Neuronal stem cell (in vitro differentiated cells): ENCODE measurements at regions not wholly inside any gene's neighbourhood (a gene's known extent, or its start where the extent isn't known, plus 50 kb on each side); places are given as distances from the start of the nearest gene placed in this dataset.

ENCODE experiments used
- DNase-seq: peaks from one replicate; pipeline ENCODE4 v3.0.0-alpha.2; 2013; ENCODE audit warnings: low spot score
- H2AFZ ChIP-seq: one replicate; pipeline ENCODE4 v1.6.1; 2013; ENCODE audit warnings: mild to moderate bottlenecking, low read length, inconsistent platforms
- H2AK5ac ChIP-seq: 2 replicates; pipeline ENCODE4 v1.6.1; 2013; ENCODE audit warnings: low read depth, mild to moderate bottlenecking, inconsistent platforms, low read length, moderate library complexity, mixed read lengths
- H2BK120ac ChIP-seq: 2 replicates; pipeline ENCODE4 v1.6.1; 2013; ENCODE audit warnings: low read depth, mild to moderate bottlenecking, inconsistent platforms, low read length, moderate library complexity, mixed read lengths
- H2BK12ac ChIP-seq: one replicate; pipeline ENCODE4 v1.6.1; 2013; ENCODE audit warnings: low read length, inconsistent platforms
- H2BK15ac ChIP-seq: 2 replicates; pipeline ENCODE4 v1.6.1; 2013; ENCODE audit warnings: mild to moderate bottlenecking, low read length, inconsistent platforms, mixed read lengths
- H2BK5ac ChIP-seq: one replicate; pipeline ENCODE4 v1.6.1; 2013; ENCODE audit warnings: inconsistent platforms, mild to moderate bottlenecking, low read length, moderate library complexity
- H3K14ac ChIP-seq: one replicate; pipeline ENCODE4 v1.6.1; 2013; ENCODE audit warnings: low read length, inconsistent platforms
- H3K18ac ChIP-seq: 2 replicates; pipeline ENCODE4 v1.6.1; 2013; ENCODE audit warnings: low read length, inconsistent platforms
- H3K23ac ChIP-seq: 2 replicates; pipeline ENCODE4 v1.6.1; 2013; ENCODE audit warnings: low read depth, mild to moderate bottlenecking, mixed read lengths, low read length, inconsistent platforms; ENCODE audit not compliant: poor library complexity
- H3K27ac ChIP-seq: replicated peaks from 3 replicates; pipeline ENCODE4 v1.5.1; 2013; ENCODE audit warnings: low read length, inconsistent platforms
- H3K27me3 ChIP-seq, 3 experiments: 2 replicates each; pipeline ENCODE4 v1.6.1; 2013; ENCODE audit warnings: low read length in 3 of 3, mild to moderate bottlenecking in 2 of 3, inconsistent platforms in 1 of 3, low read depth in 1 of 3, mixed read lengths in 1 of 3, moderate library complexity in 1 of 3; ENCODE audit not compliant: control insufficient read depth in 3 of 3, insufficient read depth in 3 of 3
- H3K36me3 ChIP-seq, 2 donors: replicated peaks in 1 of 2; 2 replicates each; pipeline ENCODE4 v1.6.1; 2013; ENCODE audit warnings: low read length in 2 of 2; ENCODE audit not compliant: control insufficient read depth in 2 of 2, insufficient read depth in 2 of 2
- H3K4ac ChIP-seq: 2 replicates; pipeline ENCODE4 v1.6.1; 2013; ENCODE audit warnings: inconsistent platforms, mild to moderate bottlenecking, low read length, moderate library complexity
- H3K4me1 ChIP-seq, 2 donors: 1 replicate in 1 of 2; 2 replicates in 1 of 2; pipeline ENCODE4 v1.6.1; 2013; ENCODE audit warnings: low read length in 2 of 2, low read depth in 1 of 2; ENCODE audit not compliant: control insufficient read depth in 2 of 2, insufficient read depth in 1 of 2
- H3K4me2 ChIP-seq: one replicate; pipeline ENCODE4 v1.6.1; 2013; ENCODE audit warnings: mild to moderate bottlenecking, low read length, inconsistent platforms; ENCODE audit not compliant: insufficient read depth, poor library complexity, severe bottlenecking
- H3K4me3 ChIP-seq, 2 donors: 2 replicates each; pipeline ENCODE4 v1.5.1; 2013; ENCODE audit warnings: low read length in 2 of 2, mild to moderate bottlenecking in 2 of 2, inconsistent platforms in 1 of 2, moderate library complexity in 1 of 2
- H3K79me1 ChIP-seq: one replicate; pipeline ENCODE4 v1.6.1; 2013; ENCODE audit warnings: low read depth, mild to moderate bottlenecking, inconsistent platforms, low read length, moderate library complexity
- H3K9ac ChIP-seq: one replicate; pipeline ENCODE4 v1.6.1; 2013; ENCODE audit warnings: mild to moderate bottlenecking, low read depth, low read length, inconsistent platforms; ENCODE audit not compliant: poor library complexity
- H3K9me3 ChIP-seq, 2 donors: replicated peaks in 1 of 2; 2 replicates each; pipeline versions ENCODE3 to v1.6.1; 2013; ENCODE audit warnings: low read length in 2 of 2, mild to moderate bottlenecking in 2 of 2, inconsistent platforms in 1 of 2, low read depth in 1 of 2, mixed read lengths in 1 of 2, moderate library complexity in 1 of 2; ENCODE audit not compliant: control insufficient read depth in 2 of 2, insufficient read depth in 1 of 2
- H4K8ac ChIP-seq: one replicate; pipeline ENCODE4 v1.6.1; 2013; ENCODE audit warnings: low read depth, mild to moderate bottlenecking, inconsistent platforms, low read length, moderate library complexity
- H4K91ac ChIP-seq: one replicate; pipeline ENCODE4 v1.6.1; 2013; ENCODE audit warnings: low read length, low read depth, mild to moderate bottlenecking, inconsistent platforms; ENCODE audit not compliant: poor library complexity
- WGBS, 2 donors: extraction: QIAGEN DNeasy Blood & Tissue Kit; methylation state at CpG; one replicate each; pipeline ENCODE4 v1.1.7; 2013; ENCODE audit warnings: missing lambda C conversion rate in 2 of 2, mixed read lengths in 1 of 2; ENCODE audit not compliant: insufficient read length in 2 of 2, insufficient replicate concordance in 1 of 2; ENCODE audit errors: extremely low coverage in 2 of 2; 5-methylcytosine and 5-hydroxymethylcytosine counted together

DNA sequence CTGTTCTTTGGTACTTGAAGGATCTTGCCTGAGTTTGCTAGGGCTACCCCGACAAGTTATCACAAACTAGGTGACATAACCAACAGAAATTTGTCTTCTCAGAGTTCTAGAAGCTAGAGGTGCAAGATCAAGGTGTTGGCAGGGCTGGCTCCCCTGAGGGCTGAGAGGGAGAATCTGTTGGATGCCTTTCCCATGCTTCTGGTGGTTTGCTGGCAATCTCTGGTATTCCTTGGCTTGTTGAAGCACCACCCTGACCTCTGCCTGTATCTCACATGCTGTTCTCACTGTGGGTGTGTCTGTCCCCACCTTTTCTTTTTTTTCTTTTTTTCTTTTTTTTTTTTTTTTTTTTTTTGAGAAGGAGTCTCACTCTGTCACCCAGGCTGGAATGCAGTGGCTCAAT, 81.2 kb downstream of the VCPKMT start:
- no peaks in the 10 kb centered on the region for H3K9me3 ChIP-seq
- H3K79me1 ChIP-seq, result peaks cover 2% of the 10 kb centered on the region
- H3K27me3 ChIP-seq, result peaks cover 0 to 5% (median 2%) of the 10 kb centered on the region in 3 experiments
- H2BK120ac ChIP-seq, result no peak overlapping the region
- no peak overlapping the region for H3K4me3 ChIP-seq
- H2BK15ac ChIP-seq, result no peak overlapping the region
- H3K9ac ChIP-seq, result no peak overlapping the region
- H2AFZ ChIP-seq, result no peak overlapping the region
- no peak overlapping the region for H3K4ac ChIP-seq
- H3K36me3 ChIP-seq, result no peaks in the 10 kb centered on the region
- H3K14ac ChIP-seq, result no peak overlapping the region
- H3K4me2 ChIP-seq, result no peak overlapping the region
- no peak overlapping the region for H2AK5ac ChIP-seq
- H2BK5ac ChIP-seq, result no peak overlapping the region
- WGBS, 2 donors, result no CpG with 5 or more reads among the region's 1 CpG
- H4K8ac ChIP-seq, result no peak overlapping the region
- H3K27ac ChIP-seq, result no peak overlapping the region
- H2BK12ac ChIP-seq, result no peak overlapping the region
- no peaks in the 10 kb centered on the region for H3K4me1 ChIP-seq
- no peak overlapping the region for H4K91ac ChIP-seq
- H3K18ac ChIP-seq, result no peak overlapping the region
- H3K23ac ChIP-seq, result no peak overlapping the region
- DNase-seq, result no peak

DNA sequence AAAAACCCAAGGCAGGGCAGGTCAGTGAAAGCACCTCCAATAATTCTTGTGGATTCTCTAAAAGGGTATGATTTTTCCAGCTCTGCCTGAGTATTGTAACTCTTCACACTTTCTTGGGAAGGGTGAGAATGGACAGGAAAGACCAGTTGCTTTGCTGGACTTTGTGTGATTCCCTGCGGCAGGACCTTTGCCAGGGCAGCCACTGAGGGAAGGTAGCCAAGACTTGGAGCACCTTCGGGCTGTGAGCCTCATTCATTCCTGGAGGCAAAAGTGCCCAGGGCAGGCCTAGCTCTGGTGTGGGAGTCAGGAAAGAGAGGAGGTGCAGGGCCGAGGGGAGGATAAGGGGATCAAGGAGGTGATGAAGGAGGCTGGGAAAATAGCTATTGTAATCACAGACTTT, 80.2 kb downstream of the VCPKMT start:
- H3K36me3 ChIP-seq, result no peaks in the 10 kb centered on the region
- no peak overlapping the region for H2BK15ac ChIP-seq
- H2BK12ac ChIP-seq, result no peak overlapping the region
- DNase-seq, result no peak
- H4K8ac ChIP-seq, result no peak overlapping the region
- no peak overlapping the region for H3K27ac ChIP-seq
- peaks cover 2% of the 10 kb centered on the region for H3K79me1 ChIP-seq
- H3K18ac ChIP-seq, result no peak overlapping the region
- H2BK5ac ChIP-seq, result no peak overlapping the region
- H2AFZ ChIP-seq, result no peak overlapping the region
- no peak overlapping the region for H3K4me2 ChIP-seq
- H2AK5ac ChIP-seq, result no peak overlapping the region
- H3K4me1 ChIP-seq, result no peaks in the 10 kb centered on the region
- peaks cover 0 to 5% (median 2%) of the 10 kb centered on the region in 3 experiments for H3K27me3 ChIP-seq
- H3K4ac ChIP-seq, result no peak overlapping the region
- H3K14ac ChIP-seq, result no peak overlapping the region
- H3K9ac ChIP-seq, result no peak overlapping the region
- H4K91ac ChIP-seq, result no peak overlapping the region
- no peaks in the 10 kb centered on the region for H3K9me3 ChIP-seq
- H2BK120ac ChIP-seq, result no peak overlapping the region
- H3K4me3 ChIP-seq, result no peak overlapping the region
- no CpG with 5 or more reads among the region's 3 CpGs for WGBS, 2 donors
- no peak overlapping the region for H3K23ac ChIP-seq

DNA sequence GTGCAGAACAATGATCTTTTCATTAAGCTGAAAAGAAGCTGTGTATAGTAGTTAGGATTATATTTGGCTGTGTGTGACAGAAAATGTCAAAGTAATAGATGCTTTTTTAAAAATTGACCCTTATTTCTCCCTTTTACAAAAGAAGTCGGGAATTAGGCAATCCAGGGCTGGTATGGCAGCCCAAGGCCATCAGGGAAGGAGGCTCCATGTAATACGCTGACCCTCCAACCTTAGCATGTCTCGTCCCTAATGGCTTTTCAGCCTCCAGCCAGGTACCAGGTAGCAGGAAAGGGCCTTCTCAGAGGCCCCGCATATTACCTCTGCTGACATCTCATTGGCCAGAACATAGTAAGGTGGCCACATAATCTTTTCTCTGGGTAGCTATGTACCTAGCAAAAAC, 79.7 kb downstream of the VCPKMT start:
- Histone ChIP-seq H3K4me2 (no peak overlapping the region), H3K4me3 (no peak overlapping the region), H3K4ac (no peak overlapping the region), H3K9me3 (no peaks in the 10 kb centered on the region), H3K36me3 (no peaks in the 10 kb centered on the region), H2BK5ac (no peak overlapping the region), H3K4me1 (no peaks in the 10 kb centered on the region), H2BK120ac (no peak overlapping the region), H3K27me3 (peaks cover 0 to 5% (median 2%) of the 10 kb centered on the region in 3 experiments), H3K18ac (no peak overlapping the region), H2BK12ac (no peak overlapping the region), H3K23ac (no peak overlapping the region), H2AK5ac (no peak overlapping the region), H3K9ac (no peak overlapping the region), H2BK15ac (no peak overlapping the region), H3K79me1 (peaks cover 2% of the 10 kb centered on the region), H4K8ac (no peak overlapping the region), H4K91ac (no peak overlapping the region), H3K27ac (no peak overlapping the region), H3K14ac (no peak overlapping the region), H2AFZ (no peak overlapping the region)
- DNase-seq, result no peak
- no CpG with 5 or more reads among the region's 4 CpGs for WGBS, 2 donors

DNA sequence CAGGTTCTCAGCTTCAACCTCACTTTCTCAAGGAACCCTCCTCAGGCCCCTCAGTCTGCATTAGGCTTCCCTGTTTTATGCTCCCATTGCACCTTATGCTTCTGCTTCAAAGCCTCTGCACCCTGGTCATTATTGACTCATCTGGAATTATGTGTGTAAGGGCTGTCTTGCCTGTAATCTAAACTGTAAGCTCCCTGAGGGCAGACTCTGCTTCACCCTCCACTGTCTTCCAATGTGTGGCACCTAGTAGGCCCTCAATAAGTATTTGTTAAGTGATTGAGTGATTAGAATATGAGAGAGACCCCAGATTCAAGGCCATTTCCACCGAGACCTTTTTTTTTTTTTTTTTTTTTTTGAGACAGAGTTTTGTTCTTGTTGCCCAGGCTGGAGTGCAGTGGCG, 79.1 kb downstream of the VCPKMT start:
- WGBS, 2 donors, result no CpG with 5 or more reads among the region's 2 CpGs
- H3K27ac ChIP-seq, result no peak overlapping the region
- no peak overlapping the region for H2BK15ac ChIP-seq
- no peaks in the 10 kb centered on the region for H3K9me3 ChIP-seq
- H3K9ac ChIP-seq, result no peak overlapping the region
- H2BK5ac ChIP-seq, result no peak overlapping the region
- no peak overlapping the region for H3K23ac ChIP-seq
- no peak overlapping the region for H3K4me2 ChIP-seq
- no peak overlapping the region for H3K18ac ChIP-seq
- no peak overlapping the region for H2AFZ ChIP-seq
- DNase-seq, result no peak
- no peak overlapping the region for H4K8ac ChIP-seq
- H3K14ac ChIP-seq, result no peak overlapping the region
- H3K27me3 ChIP-seq, result peaks cover 0 to 5% (median 2%) of the 10 kb centered on the region in 3 experiments
- no peaks in the 10 kb centered on the region for H3K4me1 ChIP-seq
- H2AK5ac ChIP-seq, result no peak overlapping the region
- H2BK120ac ChIP-seq, result no peak overlapping the region
- no peak overlapping the region for H3K4me3 ChIP-seq
- no peak overlapping the region for H3K4ac ChIP-seq
- H4K91ac ChIP-seq, result no peak overlapping the region
- no peaks in the 10 kb centered on the region for H3K36me3 ChIP-seq
- H3K79me1 ChIP-seq, result peaks cover 2% of the 10 kb centered on the region
- no peak overlapping the region for H2BK12ac ChIP-seq
